Upper lobe of left lung (tissue), 6 donors: ENCODE measurements at regions not wholly inside any gene's neighbourhood (a gene's known extent, or its start where the extent isn't known, plus 50 kb on each side); places are given as distances from the start of the nearest gene placed in this dataset.

Experiments
- ATAC-seq, 2 donors: fragments of 200-7000 bp; cut with Tn5 transposase; one replicate each; pipeline ENCODE4 v1.9.1; 2022; ENCODE audit warnings: mild to moderate bottlenecking in 2 of 2, moderate library complexity in 2 of 2; ENCODE audit not compliant: low FRiP score in 2 of 2
- DNase-seq, 2 donors: peaks; one replicate each; pipeline ENCODE4 v3.0.0-alpha.2; 2019 to 2020
- H3K27ac ChIP-seq, 4 donors: fragments of 200-600 bp; sonication (generic); one replicate each; pipeline ENCODE4 v1.5.1; 2016 to 2019
- H3K27me3 ChIP-seq, 4 donors: fragments of 200-600 bp; sonication (generic); one replicate each; pipeline ENCODE4 v1.5.1; 2017 to 2019
- H3K36me3 ChIP-seq, 4 donors: fragments of 200-600 bp; sonication (generic); one replicate each; pipeline ENCODE4 v1.5.1; 2016 to 2019
- H3K4me1 ChIP-seq, 4 donors: fragments of 200-600 bp; sonication (generic); one replicate each; pipeline ENCODE4 v1.5.1; 2018 to 2019
- H3K4me3 ChIP-seq, 4 donors: fragments of 200-600 bp; sonication (generic); one replicate each; pipeline ENCODE4 v1.5.1; 2017 to 2019; ENCODE audit warnings: mild to moderate bottlenecking in 2 of 4, moderate library complexity in 1 of 4
- H3K9me3 ChIP-seq, 4 donors: fragments of 200-600 bp; sonication (generic); one replicate each; pipeline ENCODE4 v1.5.1; 2018 to 2019
- CTCF ChIP-seq, 6 experiments: fragments of 450-650 bp in 4 of 6; fragments of 200-600 bp in 2 of 6; sonication (generic) in 2 of 6; IDR thresholded peaks; one replicate each; pipeline ENCODE4 v1.5.1; 2016 to 2019; ENCODE audit warnings: antibody characterized with exemption in 6 of 6
- EP300 ChIP-seq, 4 donors: sonication (generic); formaldehyde crosslinking; IDR thresholded peaks; one replicate each; pipeline ENCODE4 v1.5.1; 2017; ENCODE audit warnings: antibody characterized with exemption in 4 of 4, control low read depth in 2 of 4
- POLR2A ChIP-seq, 4 donors: fragments of 450-650 bp; IDR thresholded peaks; one replicate each; pipeline ENCODE4 v1.5.1; 2016 to 2017; ENCODE audit warnings: antibody characterized with exemption in 4 of 4, mild to moderate bottlenecking in 2 of 4
- POLR2AphosphoS5 ChIP-seq, 2 donors: sonication (generic); formaldehyde crosslinking; IDR thresholded peaks; one replicate each; pipeline ENCODE4 v1.5.1; 2017; ENCODE audit warnings: antibody characterized with exemption in 2 of 2
- WGBS, 2 donors: methylation state at CpG; one replicate each; pipeline ENCODE4 v1.1.5; 2017 to 2018; 5-methylcytosine and 5-hydroxymethylcytosine counted together
- donor health status: DM: no; HTN: no; CAD: no; lungs with moderate emphysema.
- donor health status: DM: no; HTN: yes; CAD: no; lungs with severe emphysema.

DNA sequence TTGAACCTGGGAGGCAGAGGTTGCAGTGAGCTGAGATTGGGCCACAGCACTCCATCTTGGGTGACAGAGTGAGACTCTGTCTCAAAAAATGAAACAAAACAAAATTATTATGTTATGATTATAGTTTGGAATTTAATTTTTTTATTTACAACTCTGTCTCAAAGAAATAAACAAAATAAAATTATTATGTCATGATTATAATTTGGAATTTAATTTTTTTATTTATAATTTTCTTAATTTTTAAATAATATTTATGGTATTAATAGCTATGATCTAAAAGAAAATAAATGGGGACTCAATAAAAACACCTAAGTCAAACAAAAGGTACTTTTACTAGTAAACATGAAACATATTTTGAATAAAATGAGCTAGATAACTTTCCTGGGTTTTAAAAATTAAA, 994.8 kb upstream of the GHITM start:
- Histone ChIP-seq H3K27ac (no peak overlapping the region), H3K4me3 (no peak overlapping the region), H3K9me3 (no peaks in the 10 kb centered on the region), H3K36me3 (no peaks in the 10 kb centered on the region), H3K4me1 (no peaks in the 10 kb centered on the region), H3K27me3 (no peaks in the 10 kb centered on the region)
- ATAC-seq (no peak), DNase-seq (no peak)
- TF ChIP-seq POLR2A (IDR thresholded peaks at IDR 0.05) (no peak), EP300 (IDR thresholded peaks at IDR 0.05) (no peak)

- peak in 1 of 2 donors; percentile 24 for DNase-seq
- no peaks in the 10 kb centered on the region for H3K9me3 ChIP-seq
- WGBS, 2 donors: 68 to 76% methylated on average over 4 to 10 of the region's 10 CpGs
- no peak overlapping the region for H3K4me3 ChIP-seq
- no peaks in the 10 kb centered on the region for H3K4me1 ChIP-seq
- no peaks in the 10 kb centered on the region for H3K36me3 ChIP-seq
- no peak for TF ChIP-seq CTCF (IDR thresholded peaks at IDR 0.05)
- TF ChIP-seq POLR2AphosphoS5 (IDR thresholded peaks at IDR 0.05): no peak
- TF ChIP-seq EP300 (IDR thresholded peaks at IDR 0.05): no peak
- H3K27ac ChIP-seq: no peak overlapping the region
- ATAC-seq: no peak
- H3K27me3 ChIP-seq: no peaks in the 10 kb centered on the region
Observed at GRCh38 chr10:83153714-83154113, 985.6 kb upstream of the GHITM start.

DNA sequence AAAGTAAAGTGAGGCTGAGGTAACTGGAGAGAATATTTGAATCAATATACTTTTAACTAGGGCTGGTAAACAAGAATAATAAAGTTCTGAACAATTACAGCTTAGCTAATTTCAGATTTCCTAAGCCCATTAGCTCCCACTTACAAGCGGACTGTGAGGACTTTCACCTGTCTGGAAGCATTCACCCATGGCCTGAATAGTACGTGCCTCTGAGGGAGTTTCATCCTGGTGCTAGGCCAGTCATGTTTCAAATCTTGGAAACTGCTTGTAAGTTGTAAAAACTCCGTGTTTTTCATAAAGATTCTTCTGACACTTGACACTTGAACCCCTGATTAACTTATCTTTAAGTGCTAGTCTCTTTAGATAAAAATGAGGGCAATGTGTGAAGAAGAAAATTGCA, 975.2 kb upstream of the GHITM start:
- H3K27ac ChIP-seq: no peak overlapping the region
- no peak for ATAC-seq
- TF ChIP-seq EP300 (IDR thresholded peaks at IDR 0.05) (no peak), POLR2A (IDR thresholded peaks at IDR 0.05) (no peak)
- DNase-seq: no peak
- H3K9me3 ChIP-seq: no peaks in the 10 kb centered on the region
- no peaks in the 10 kb centered on the region for H3K36me3 ChIP-seq
- H3K4me1 ChIP-seq: no peaks in the 10 kb centered on the region
- H3K4me3 ChIP-seq: no peak overlapping the region
- 43 to 46% methylated on average over 3 of the region's 3 CpGs for WGBS, 2 donors
- H3K27me3 ChIP-seq: no peaks in the 10 kb centered on the region

- Histone ChIP-seq H3K4me1 (no peaks in the 10 kb centered on the region), H3K27ac (no peak overlapping the region), H3K36me3 (no peaks in the 10 kb centered on the region), H3K4me3 (no peak overlapping the region), H3K27me3 (no peaks in the 10 kb centered on the region), H3K9me3 (no peaks in the 10 kb centered on the region)
- DNase-seq (no peak), ATAC-seq (no peak)
- WGBS, 2 donors: 52 to 55% methylated on average over 3 of the region's 3 CpGs
- TF ChIP-seq CTCF (IDR thresholded peaks at IDR 0.05) (no peak), POLR2A (IDR thresholded peaks at IDR 0.05) (no peak), EP300 (IDR thresholded peaks at IDR 0.05) (no peak), POLR2AphosphoS5 (IDR thresholded peaks at IDR 0.05) (no peak)
Observed at GRCh38 chr10:83165265-83165664, 974.0 kb upstream of the GHITM start.

DNA sequence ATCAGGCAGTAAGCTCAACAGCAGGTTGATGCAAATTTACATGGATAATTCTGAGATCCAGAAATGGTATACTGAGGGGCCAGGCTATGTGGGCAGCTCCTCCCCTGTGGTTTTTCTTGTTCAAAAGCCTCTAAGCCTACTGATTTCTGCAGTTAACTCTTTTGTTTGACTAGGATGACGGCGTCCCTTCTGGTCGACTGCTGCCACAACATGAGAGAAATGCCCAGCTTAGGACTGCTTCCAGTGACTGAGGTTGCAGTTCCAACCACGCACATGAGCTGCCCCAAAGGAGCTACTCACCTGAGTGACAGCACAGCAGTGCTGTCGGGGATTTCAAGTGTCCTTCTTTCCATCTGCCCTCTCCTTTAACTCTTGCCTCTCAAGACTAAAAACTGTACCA, 973.0 kb upstream of the GHITM start:
- 32 to 51% methylated on average over 5 of the region's 5 CpGs for WGBS, 2 donors
- TF ChIP-seq POLR2A (IDR thresholded peaks at IDR 0.05): no peak
- TF ChIP-seq POLR2AphosphoS5 (IDR thresholded peaks at IDR 0.05): no peak
- no peak for TF ChIP-seq EP300 (IDR thresholded peaks at IDR 0.05)
- TF ChIP-seq CTCF (IDR thresholded peaks at IDR 0.05): no peak
- H3K27ac ChIP-seq: no peak overlapping the region
- no peak for ATAC-seq
- no peak for DNase-seq
- no peaks in the 10 kb centered on the region for H3K27me3 ChIP-seq
- no peaks in the 10 kb centered on the region for H3K4me1 ChIP-seq
- H3K9me3 ChIP-seq: no peaks in the 10 kb centered on the region
- H3K36me3 ChIP-seq: no peaks in the 10 kb centered on the region
- no peak overlapping the region for H3K4me3 ChIP-seq

GRCh38 chr10:83167081-83167480, 972.2 kb upstream of the GHITM start:
- no peak overlapping the region for H3K4me3 ChIP-seq
- ATAC-seq: no peak
- no peaks in the 10 kb centered on the region for H3K4me1 ChIP-seq
- TF ChIP-seq CTCF (IDR thresholded peaks at IDR 0.05) (no peak), EP300 (IDR thresholded peaks at IDR 0.05) (no peak), POLR2AphosphoS5 (IDR thresholded peaks at IDR 0.05) (no peak), POLR2A (IDR thresholded peaks at IDR 0.05) (no peak)
- H3K27ac ChIP-seq: no peak overlapping the region
- no peaks in the 10 kb centered on the region for H3K9me3 ChIP-seq
- DNase-seq: no peak
- 49 to 80% methylated on average over 4 of the region's 4 CpGs for WGBS, 2 donors
- no peaks in the 10 kb centered on the region for H3K36me3 ChIP-seq
- H3K27me3 ChIP-seq: no peaks in the 10 kb centered on the region
